NT2/D1 (cell line): ENCODE measurements at regions not wholly inside any gene's neighbourhood (a gene's known extent, or its start where the extent isn't known, plus 50 kb on each side); places are given as distances from the start of the nearest gene placed in this dataset.

Experiments
- SUZ12 ChIP-seq: IDR thresholded peaks from 2 replicates; pipeline ENCODE4 v1.6.1; 2011; ENCODE audit not compliant: insufficient read length, insufficient read depth; ENCODE audit errors: extremely low read depth
- YY1 ChIP-seq: IDR thresholded peaks from 2 replicates; pipeline ENCODE4 v1.6.1; 2011; ENCODE audit not compliant: insufficient read length, insufficient read depth
- ZNF274 ChIP-seq: IDR thresholded peaks from 2 replicates; pipeline ENCODE4 v1.6.1; 2011; ENCODE audit warnings: mild to moderate bottlenecking, low read depth, low read length

GRCh38 chr17:79511471-79511870 lies 99.4 kb downstream of the RBFOX3 start:
- no peak for TF ChIP-seq YY1
- TF ChIP-seq ZNF274 = no peak
- no peak for TF ChIP-seq SUZ12
